ENCODE measurements at regions not wholly inside any gene's neighbourhood (a gene's known extent, or its start where the extent isn't known, plus 50 kb on each side); places are given as distances from the start of the nearest gene placed in this dataset.
"Not testable (repeated sequence)": the region's sequence is repeated elsewhere in the genome, so short reads cannot be mapped to it uniquely, and the experiment has no call there.

GRCh38 chr21:41570791-41571355 lies 62.9 kb upstream of the TMPRSS2 start:
- no peak for DNase-seq

DNA sequence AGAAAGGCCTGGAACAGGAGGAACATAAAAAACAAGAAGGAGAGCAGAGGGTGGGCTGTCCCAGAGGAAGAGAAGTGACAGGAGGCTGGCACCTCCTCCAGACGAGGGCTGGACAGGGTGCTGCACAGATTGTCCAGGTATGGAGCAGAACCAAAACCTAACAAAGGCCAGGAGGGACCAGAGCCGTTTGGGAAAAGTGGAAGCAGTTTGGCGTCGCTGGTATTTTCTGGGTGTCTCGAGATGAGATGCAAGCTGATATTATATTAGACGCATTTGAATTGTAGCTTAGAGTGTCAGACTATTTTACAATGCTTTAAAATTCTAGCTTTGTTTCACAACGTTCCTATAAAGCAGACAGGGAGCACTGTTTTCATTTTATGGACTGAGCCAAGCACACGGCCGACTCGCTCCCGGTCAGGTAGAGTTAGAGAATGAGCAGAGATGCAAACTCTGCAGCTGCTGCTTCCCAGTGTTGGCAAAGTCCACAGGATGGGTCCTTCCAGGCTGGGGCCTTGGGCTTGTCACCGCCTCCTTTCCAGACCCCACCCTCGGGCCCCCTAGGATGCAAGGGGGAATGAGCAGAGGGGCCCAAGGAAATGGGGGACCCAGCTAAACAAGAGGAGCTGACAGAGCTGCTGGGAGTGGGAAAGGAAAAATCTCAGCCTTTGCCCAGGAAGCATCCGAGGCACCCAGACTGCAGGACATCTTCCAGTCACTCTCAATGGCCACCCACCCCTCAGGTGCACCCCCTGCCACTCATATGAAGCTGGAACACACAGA lies 60.8 kb upstream of the TMPRSS2 start:
- DNase-seq: no peak

- DNase-seq: no peak
Measured at GRCh38 chr21:41567901-41568510, 60.0 kb upstream of the TMPRSS2 start.

DNA sequence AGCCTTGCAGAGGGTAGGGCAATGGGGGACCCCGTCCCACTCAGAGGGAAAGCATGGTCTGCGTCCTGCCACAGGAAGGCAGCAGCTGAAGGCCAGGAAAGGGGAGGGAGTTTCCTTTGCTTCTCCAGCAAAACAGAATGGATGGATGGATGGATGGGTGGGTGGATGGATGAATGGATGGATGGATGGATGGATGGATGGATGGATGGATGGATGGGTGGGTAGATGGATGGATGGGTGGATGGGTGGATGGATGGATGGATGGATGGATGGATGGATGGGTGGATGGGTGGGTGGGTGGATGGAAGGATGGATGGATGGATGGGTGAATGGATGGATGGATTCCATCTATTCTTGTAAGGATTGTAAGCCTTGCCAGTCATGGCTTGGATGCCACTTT lies 59.3 kb upstream of the TMPRSS2 start:
- DNase-seq: not testable (repeated sequence)

- DNase-seq: no peak
Measured at GRCh38 chr21:41566500-41567014, 58.6 kb upstream of the TMPRSS2 start.

- no peak for DNase-seq
Measured at GRCh38 chr21:41565550-41565949, 57.6 kb upstream of the TMPRSS2 start.

GRCh38 chr21:41564871-41565274 lies 56.9 kb upstream of the TMPRSS2 start:
- DNase-seq: no peak

GRCh38 chr21:41562101-41563000 lies 54.4 kb upstream of the TMPRSS2 start:
- no peak for DNase-seq

- no peak for DNase-seq
Measured at GRCh38 chr21:41561701-41562100, 53.7 kb upstream of the TMPRSS2 start.

GRCh38 chr21:41560661-41561158 lies 52.8 kb upstream of the TMPRSS2 start:
- DNase-seq: no peak

DNA sequence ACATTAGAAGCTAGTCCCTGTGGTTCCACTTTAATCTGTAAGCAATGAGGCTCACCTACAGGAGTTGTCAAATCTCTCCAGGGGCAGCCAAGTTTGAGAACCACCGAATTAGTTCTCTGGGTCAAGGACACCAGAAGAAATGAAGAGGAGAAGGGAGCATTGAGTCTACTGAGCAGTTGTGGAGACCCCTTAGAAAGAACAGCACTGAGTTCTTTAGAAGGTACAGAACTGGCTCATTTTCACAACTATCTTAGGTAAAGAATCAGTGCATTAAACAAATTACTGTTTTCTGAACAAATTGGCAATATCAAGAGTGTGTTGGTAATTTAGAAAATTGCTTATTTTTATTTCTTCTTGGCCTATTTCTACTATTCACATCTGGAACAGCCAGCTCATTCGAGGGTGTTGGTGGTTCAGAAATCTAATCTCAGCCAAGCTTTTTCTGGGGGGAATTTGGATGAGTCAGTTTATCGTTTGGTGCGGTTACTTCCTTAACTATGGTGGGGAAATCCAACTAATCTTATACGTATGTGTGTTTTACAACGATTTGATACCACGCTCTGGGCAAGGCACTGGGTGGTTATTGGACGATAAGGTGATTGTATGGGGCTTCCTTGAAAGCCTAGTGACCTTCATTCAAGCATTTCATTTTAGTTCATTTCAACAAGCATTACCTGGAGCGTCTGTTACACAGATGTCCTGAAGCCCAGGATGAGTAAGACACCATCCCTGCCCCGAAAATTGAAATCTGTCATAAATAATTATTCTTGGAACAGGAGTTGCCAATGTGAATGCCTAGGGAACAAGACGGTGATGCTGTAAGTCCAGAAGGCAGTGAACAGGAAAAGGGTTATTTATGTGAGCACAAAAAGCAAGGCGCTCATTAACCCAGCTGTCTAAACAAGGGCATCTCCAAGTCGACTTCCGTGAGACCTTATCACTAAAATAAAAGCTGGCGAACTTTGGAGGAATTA lies 52.0 kb upstream of the TMPRSS2 start:
- no peak for DNase-seq

GRCh38 chr21:41558842-41559241 lies 50.9 kb upstream of the TMPRSS2 start:
- DNase-seq: no peak

DNA sequence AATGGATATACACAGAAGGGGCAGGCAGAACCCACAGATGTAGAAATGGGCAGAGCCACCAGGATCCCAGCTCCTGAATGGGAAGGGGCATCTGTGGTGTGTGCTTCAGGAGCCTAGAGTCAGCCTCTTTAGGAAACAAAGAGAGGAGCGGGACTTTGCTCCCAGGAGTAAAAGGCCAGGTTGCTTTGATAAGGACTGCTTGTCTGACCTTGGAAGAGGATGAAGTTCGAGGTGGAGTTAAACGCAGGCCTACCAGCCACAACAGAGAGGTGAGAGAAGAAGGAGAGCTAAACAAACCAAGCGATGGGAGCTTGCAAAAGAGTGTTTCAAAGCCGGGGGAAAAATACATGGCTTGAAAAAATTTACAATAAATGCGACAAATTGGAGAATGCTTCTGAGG lies 49.9 kb upstream of the TMPRSS2 start:
- DNase-seq: no peak
